ENCODE measurements at regions not wholly inside any gene's neighbourhood (a gene's known extent, or its start where the extent isn't known, plus 50 kb on each side); places are given as distances from the start of the nearest gene placed in this dataset.

- no peak for DNase-seq
Measured at GRCh38 chr22:44589831-44590230, 91.8 kb upstream of the RTL6 start.

DNA sequence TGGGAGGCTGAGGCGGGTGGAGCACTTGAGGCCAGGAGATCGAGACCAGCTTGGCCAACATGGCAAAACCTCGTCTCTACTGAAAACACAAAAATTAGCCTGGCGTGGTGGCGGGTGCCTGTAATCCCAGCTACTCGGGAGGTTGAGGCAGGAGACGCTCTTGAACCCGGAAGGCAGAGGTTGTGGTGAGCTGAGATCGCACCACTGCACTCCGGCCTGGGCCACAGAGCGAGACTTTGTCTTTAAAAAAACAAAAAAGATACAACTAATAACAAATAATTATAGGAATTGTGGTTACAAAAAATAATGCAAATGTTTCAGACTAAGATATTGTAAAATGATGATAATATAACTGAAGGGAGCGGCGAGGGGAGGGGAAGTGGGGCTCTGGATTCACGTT is 90.3 kb upstream of the RTL6 start:
- DNase-seq: no peak

- DNase-seq: no peak
Measured at GRCh38 chr22:44587737-44588310, 89.8 kb upstream of the RTL6 start.

DNA sequence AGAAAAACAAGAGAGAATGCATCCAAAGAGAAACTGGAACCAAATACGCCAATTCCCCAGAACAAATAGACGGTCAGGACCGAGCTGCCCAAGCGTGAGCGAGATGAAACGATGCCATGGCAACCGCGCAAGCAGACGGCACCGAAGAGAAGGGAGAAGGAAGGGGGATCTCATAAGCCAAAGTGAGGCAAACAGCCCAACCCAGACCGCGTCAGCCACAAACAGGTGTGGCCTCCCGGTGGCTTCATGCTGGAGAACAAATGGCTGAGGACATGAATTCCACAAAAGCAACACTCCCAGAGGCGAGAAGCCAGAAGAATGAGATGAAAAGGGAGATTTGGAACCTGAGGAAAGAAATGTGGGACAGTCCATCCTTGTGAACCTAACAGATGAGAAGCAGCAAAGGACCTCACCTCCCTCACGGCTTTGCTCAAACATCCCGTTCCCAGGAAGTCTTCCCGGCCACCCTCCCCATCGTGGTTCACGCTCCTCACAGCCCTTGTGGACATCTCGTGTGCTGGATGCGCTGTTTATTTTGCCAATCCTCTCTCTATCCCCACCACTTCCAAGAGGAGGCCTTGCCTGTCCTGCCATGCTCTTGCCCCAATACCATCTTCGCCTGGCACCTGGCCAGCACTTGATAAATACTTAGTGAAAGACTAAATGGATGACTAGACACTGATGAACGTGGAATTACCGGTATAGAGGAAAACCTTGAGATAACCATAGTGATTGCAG is 89.1 kb upstream of the RTL6 start:
- DNase-seq: no peak

- no peak for DNase-seq
Measured at GRCh38 chr22:44586351-44586990, 88.4 kb upstream of the RTL6 start.

- no peak for DNase-seq
Measured at GRCh38 chr22:44585559-44586350, 87.7 kb upstream of the RTL6 start.

- no peak for DNase-seq
Measured at GRCh38 chr22:44584256-44584902, 86.3 kb upstream of the RTL6 start.

DNA sequence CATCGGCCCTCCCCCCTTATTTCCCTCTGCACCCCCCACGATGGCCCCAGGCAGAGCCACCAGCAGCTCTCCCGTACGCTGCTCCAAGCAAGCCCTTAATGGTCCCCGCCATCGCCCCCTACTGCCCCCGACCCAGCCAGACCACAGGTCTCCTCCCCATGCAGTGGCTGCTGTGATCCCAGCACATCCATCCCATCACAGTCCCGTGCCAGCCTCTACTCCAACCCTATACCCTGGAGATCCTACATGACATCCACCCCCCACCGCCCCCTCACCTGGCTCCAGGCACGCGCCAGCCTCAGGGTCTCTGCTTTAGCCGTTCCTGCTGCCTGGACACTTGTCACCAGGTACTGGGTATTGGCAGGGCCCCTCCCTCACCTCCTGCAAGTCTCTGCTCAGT is 85.8 kb upstream of the RTL6 start:
- DNase-seq: no peak

DNA sequence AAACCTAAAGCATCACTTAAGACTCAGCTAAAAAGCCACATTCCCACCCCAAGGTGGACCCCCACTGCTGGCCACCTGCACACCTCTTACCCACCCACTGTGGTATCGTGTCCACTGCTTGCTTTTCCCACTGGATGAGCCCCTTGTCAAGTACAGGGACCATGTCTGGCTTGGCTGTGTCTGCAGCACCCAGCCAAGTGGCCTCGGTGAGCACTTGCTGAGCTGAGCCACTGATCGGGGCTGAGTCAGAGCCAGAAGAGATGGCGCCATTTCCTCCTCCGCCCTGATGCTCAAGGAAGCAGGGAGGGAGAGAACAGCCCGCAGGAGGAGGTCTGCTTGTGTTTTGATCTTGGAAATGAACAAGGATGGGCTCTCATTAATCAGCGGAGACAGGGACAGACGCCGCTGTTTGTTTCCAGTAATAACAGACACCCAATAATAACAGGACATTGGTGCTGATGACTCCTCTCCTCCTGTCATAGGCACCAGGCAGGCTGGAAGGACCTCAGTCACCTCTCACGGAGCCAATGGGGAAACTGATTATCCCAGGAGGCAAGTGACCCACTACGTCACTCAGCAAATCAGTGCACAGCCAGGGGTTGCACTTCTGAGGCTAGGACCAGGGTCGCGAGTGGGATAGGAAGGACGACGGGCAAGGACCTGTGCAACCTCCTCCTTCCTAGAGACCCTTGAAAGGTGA is 85.2 kb upstream of the RTL6 start:
- DNase-seq: no peak

DNA sequence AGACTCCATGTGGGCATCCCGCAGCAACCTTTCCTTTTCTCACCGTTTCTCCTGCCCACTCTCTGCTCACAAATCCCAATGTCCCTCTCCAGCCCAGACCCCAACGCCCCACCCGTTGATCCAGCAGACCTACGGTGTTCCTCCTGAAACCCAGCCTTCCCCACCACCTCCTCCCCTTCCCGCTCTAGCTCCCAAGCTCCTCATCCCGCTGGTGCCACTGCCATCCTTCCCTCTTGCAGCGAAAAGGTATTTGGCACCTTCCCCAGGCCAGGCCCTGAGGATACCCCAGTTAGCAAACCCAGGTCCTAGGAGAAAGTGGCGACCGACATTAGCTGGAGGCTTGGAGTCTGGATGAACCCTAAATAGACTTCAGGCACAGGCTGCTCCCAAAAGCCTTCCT is 84.0 kb upstream of the RTL6 start:
- no peak for DNase-seq

GRCh38 chr22:44581096-44581435 is 83.0 kb upstream of the RTL6 start:
- DNase-seq: no peak

- no peak for DNase-seq
Measured at GRCh38 chr22:44580176-44581095, 82.4 kb upstream of the RTL6 start.

DNA sequence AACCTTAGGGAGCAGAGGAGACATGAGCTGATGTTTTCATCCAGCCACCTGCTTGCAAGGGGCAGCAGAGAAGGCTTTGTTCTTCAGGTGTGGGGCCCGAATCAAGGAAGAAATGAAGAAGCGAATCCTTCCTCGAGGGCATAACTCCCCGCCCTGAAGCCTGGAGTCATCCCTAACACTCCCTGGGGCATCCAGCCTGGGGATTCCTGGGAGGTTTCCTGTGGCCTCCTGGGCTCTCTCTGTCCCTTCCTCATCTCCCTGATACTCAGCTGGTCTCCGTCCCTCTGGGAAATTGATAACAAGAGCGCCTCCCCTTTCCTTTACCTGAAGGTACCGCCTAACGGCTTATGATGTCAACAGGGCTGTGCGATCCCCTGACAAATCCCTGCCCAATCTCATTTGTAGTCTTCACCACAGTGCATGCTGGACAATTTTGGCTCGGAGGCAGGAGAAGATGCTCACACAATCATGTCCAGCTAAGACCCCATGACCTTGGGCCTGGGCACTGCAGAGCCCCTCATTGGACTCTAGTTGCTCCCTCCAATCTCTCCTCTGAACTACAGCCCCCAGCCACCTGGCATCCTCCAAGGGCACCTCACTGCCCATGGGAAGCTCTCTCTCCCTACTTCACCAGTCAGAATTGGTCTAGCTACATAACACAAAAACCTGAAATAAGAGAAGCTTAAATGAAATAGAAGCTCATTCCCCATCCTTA is 80.6 kb upstream of the RTL6 start:
- DNase-seq: no peak

DNA sequence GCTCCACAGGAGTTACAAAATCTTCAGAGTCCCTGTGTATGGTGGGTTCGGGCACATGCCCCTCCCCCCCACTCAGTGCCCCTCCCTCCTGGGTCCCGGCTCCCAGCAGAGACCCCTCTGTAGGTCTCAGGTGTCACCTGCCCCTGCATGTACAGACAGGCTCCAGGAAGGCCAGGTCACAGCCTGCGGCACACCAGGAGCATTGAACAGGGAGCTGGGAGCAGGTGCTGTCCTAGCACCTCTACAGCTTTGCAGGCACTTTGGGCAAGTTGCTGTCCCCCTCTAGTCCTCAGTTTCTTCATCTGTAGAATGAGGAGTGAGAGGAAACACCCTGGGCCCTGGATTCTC is 80.1 kb upstream of the RTL6 start:
- no peak for DNase-seq

DNA sequence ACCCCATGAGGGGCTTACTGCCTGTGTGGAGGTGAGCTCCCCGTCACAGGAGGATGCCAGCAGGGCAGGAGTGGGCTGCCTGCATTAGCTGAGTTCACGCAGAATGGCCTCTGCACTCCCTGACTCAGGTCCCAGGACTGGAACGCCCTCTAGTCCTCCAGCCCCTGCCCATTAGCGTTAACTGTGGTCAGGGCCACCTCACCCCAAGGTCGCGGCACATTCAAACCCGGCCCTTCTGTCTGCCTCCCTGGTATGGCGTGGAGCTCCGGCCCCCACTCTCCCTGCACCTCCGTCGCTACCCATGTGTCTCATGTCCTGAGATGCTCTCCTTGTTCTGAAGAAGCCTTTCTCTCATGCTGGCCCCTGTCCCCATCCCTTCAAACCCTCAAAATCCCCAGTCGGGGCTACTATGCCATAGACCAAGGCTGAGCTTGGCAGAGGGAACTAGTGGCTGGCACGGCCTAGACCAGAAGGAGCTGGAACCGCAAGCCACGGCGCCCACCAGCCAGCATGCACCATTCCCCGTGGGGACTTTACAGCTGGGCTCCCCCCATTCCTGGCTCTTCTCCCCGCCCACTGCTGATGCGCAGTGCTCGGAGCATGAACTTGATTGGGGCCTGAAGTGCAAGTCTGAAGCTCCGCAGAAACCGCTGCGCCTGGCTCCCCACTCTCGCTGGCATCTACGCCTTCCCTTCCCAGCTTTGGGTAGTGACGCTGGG is 79.5 kb upstream of the RTL6 start:
- DNase-seq: no peak

- DNase-seq: no peak
Measured at GRCh38 chr22:44576311-44577260, 78.6 kb upstream of the RTL6 start.

- DNase-seq: no peak
Measured at GRCh38 chr22:44575381-44576268, 77.6 kb upstream of the RTL6 start.

All from NK-92 treated with Interleukin-12 subunit alpha and Interleukin-12 subunit beta, amount 100 ng/mL, for 24 hours (cell line).